Neural progenitor cell (in vitro differentiated cells): ENCODE measurements at regions not wholly inside any gene's neighbourhood (a gene's known extent, or its start where the extent isn't known, plus 50 kb on each side); places are given as distances from the start of the nearest gene placed in this dataset.

Experiments used
- CTCF ChIP-seq: fragments of 200-600 bp; sonication (generic); IDR thresholded peaks from 2 replicates; pipeline ENCODE4 v1.5.1; 2017; ENCODE audit warnings: antibody characterized with exemption, mild to moderate bottlenecking
- EZH2 ChIP-seq: fragments of 200-600 bp; sonication (generic); IDR thresholded peaks from 2 replicates; pipeline ENCODE4 v1.6.1; 2017; ENCODE audit warnings: antibody characterized with exemption, mild to moderate bottlenecking, moderate library complexity

- TF ChIP-seq CTCF (no peak), EZH2 (no peak)
Observed at GRCh38 chr13:61725806-61726205, 310.2 kb upstream of the PCDH20 start.
